ENCODE measurements at regions not wholly inside any gene's neighbourhood (a gene's known extent, or its start where the extent isn't known, plus 50 kb on each side); places are given as distances from the start of the nearest gene placed in this dataset.
"Not testable (repeated sequence)": the region's sequence is repeated elsewhere in the genome, so short reads cannot be mapped to it uniquely, and the experiment has no call there.

DNA sequence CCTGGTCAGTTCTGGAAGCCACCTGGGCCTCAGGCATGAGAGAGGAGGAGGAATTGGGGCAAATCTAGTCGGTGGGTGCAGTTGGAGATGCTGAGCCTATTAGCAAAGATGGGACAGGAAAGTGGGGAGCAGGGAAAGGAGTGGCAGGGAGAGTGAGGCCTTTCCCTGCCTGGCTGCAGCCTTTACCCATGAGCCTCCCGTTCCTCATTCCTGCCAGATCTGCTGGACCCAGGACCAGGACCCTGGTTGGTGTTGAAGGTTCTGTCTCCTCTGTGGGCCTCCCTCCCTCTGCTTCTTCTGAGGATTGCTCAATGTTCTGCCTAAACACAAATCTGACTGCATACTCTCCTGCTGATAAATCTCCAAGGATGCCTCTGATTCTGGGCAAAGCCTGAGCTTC, 64.4 kb upstream of the ZNF337 start:
- DNase-seq (ENCODE audit: low spot score); intact Hi-C loops (cut with DNase I): not testable (repeated sequence)

DNA sequence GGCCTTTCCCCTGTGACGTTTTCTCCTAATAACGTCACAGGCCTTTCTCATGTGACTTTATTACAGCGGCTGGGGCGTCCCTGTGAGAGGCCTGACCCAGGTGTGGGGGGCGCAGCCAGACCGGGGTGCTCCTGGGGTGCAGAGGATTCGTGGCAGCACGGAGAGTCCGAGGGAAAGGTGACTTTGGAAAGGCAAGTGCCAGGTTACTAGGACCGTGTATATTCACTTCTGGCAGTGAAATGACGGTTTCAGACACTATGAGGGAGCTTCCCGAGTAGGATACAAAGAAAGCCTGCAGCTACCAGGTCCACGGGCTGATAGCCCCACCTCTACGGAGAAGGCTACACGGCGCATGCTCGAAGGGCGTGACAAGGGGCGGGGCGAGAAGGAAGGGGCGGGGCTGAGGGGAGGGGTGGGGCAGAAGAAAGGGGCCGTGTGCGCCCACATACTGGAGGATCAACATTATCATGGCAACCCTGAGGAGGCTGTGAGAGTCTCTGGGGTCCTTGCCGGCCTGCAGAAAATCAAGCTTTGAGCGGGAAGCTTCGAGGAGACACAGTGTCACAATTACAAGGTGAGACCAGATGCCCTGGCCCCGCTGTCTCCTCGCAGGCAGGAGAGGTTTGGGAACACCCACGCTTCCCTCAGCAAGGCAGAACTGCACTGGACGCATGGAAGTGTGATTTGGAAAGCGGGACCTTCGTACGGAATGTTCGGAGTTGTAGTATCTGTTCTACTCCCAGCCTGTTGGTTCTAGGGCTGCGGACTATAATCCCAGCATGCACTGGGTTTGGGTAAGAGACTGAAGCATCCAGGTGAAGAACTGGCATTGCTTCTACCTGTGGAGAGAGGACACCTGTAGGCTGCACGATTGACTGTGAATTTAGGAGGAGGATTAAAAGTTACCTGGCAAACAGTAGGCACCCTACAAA, 54.4 kb upstream of the ZNF337 start:
- no peak for DNase-seq (ENCODE audit: low spot score)

DNA sequence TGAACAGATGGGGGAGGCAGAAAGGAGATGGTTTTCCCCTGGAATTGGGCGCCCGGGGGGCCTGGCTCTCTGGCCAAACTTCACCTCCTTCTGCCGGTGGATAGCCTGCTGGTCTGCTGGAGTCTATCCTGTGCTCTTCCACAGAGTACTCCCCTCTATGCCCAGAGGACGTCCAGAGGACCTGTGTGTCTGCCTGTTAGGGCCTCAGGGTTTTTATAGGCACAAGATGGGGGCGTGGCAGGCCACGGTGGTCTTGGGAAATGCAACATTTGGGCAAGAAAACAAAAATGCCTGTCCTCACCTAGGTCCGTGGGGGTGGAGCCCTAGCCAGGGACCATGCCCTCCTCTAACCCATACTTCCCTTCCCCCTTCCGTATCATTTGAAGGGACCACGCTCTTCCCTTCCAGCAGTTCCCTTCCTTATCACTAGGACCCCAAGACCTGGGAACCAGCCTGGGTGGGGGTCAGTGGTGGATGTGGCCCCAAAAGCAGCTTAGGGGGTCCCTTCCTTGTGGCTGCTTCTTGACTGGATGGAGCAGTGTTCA, 53.6 kb upstream of the ZNF337 start:
- DNase-seq (ENCODE audit: low spot score), result no peak
- intact Hi-C loops (cut with DNase I), result no loop called here

More for the DNA sequence above, 54.4 kb upstream of the ZNF337 start:
- intact Hi-C loops (cut with DNase I), result no loop called here

DNA sequence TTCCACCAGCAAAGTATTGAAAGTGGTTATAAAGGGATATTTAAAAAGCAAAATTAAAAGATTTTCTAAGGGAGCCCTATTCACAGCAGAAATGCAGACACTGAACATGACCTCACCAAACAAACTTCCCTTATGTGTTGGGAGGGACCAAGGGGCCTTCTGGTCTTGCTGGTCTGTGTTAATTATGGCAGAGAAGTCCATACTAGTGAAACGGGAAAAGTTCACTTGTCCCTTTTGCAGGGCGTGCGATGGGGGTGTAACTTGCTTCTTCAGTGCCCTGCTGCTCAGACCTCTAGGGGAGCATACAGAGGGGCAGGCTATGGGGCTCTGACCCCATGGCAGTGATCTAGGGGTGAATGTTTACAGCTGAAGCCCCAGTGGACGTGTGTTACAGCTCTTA, 53.0 kb upstream of the ZNF337 start:
- no peak for DNase-seq (ENCODE audit: low spot score)
- intact Hi-C loops (cut with DNase I), result no loop called here

Small RNAs in the stretch of these regions (microRNA-seq; reads per million reads assigned to microRNA genes)
- 0 reads per million in 2 donors for gene MIR663A (ENCODE audit: borderline microRNAs expressed in 2 of 2)
